ENCODE measurements at regions not wholly inside any gene's neighbourhood (a gene's known extent, or its start where the extent isn't known, plus 50 kb on each side); places are given as distances from the start of the nearest gene placed in this dataset.
"Not testable (repeated sequence)": the region's sequence is repeated elsewhere in the genome, so short reads cannot be mapped to it uniquely, and the experiment has no call there.

- Histone ChIP-seq H3K4me2 (ENCODE audit: low read length) (no peak overlapping the region), H3K9me3 (ENCODE audit: low read length) (no peaks in the 10 kb centered on the region), H3K27me3 (ENCODE audit: insufficient read depth, low read depth, low read length) (no peaks in the 10 kb centered on the region), H3K79me2 (replicated peaks; ENCODE audit: insufficient read depth, low read length) (no peaks in the 10 kb centered on the region), H3K9me2 (ENCODE audit: insufficient read depth, low read length) (no peaks in the 10 kb centered on the region), H3K4me3 (ENCODE audit: low read length) (no peak overlapping the region), H4K20me1 (ENCODE audit: insufficient read depth) (no peaks in the 10 kb centered on the region), H2AFZ (ENCODE audit: low read depth, low read length) (no peak overlapping the region), H3K27ac (ENCODE audit: low read length) (no peak overlapping the region), H3F3A (ENCODE audit: insufficient read depth, low read length, poor library complexity, severe bottlenecking) (no peaks in the 10 kb centered on the region), H3K36me3 (ENCODE audit: insufficient read depth, low read length) (no peaks in the 10 kb centered on the region), H3K9ac (ENCODE audit: low read length) (no peak overlapping the region)
- TF ChIP-seq EZH2 (IDR thresholded peaks at IDR 0.05; ENCODE audit: borderline replicate concordance, insufficient read depth, low read length, poor library complexity, severe bottlenecking) (no peak), MXI1 (conservative IDR thresholded peaks at IDR 0.05; ENCODE audit: poor library complexity, severe bottlenecking) (no peak), EP300 (conservative IDR thresholded peaks at IDR 0.05; ENCODE audit: poor library complexity, severe bottlenecking) (no peak), POLR2AphosphoS5 (IDR thresholded peaks at IDR 0.05) (no peak), RAD21 (conservative IDR thresholded peaks at IDR 0.05) (no peak), TAF1 (IDR thresholded peaks at IDR 0.05; ENCODE audit: low read depth) (no peak), SMC3 (conservative IDR thresholded peaks at IDR 0.05; ENCODE audit: poor library complexity) (no peak), REST (IDR thresholded peaks at IDR 0.05; ENCODE audit: borderline replicate concordance) (no peak), CTCF (IDR thresholded peaks at IDR 0.05; ENCODE audit: poor library complexity, severe bottlenecking) (no peak)
Observed at GRCh38 chr3:20637729-20638128, 451.7 kb upstream of the SGO1 start.

GRCh38 chr3:20622304-20622703 is 436.3 kb upstream of the SGO1 start:
- Histone ChIP-seq H4K20me1 (ENCODE audit: insufficient read depth) (no peaks in the 10 kb centered on the region), H3K4me3 (ENCODE audit: low read length) (no peak overlapping the region), H3F3A (ENCODE audit: insufficient read depth, low read length, poor library complexity, severe bottlenecking) (no peaks in the 10 kb centered on the region), H3K9me3 (ENCODE audit: low read length) (no peaks in the 10 kb centered on the region), H3K79me2 (replicated peaks; ENCODE audit: insufficient read depth, low read length) (no peaks in the 10 kb centered on the region), H2AFZ (ENCODE audit: low read depth, low read length) (no peak overlapping the region), H3K9ac (ENCODE audit: low read length) (no peak overlapping the region), H3K36me3 (ENCODE audit: insufficient read depth, low read length) (no peaks in the 10 kb centered on the region), H3K9me2 (ENCODE audit: insufficient read depth, low read length) (no peaks in the 10 kb centered on the region), H3K27me3 (ENCODE audit: insufficient read depth, low read depth, low read length) (no peaks in the 10 kb centered on the region), H3K4me2 (ENCODE audit: low read length) (no peak overlapping the region), H3K27ac (ENCODE audit: low read length) (no peak overlapping the region)
- no peak for TF ChIP-seq POLR2AphosphoS5 (IDR thresholded peaks at IDR 0.05)
- TF ChIP-seq EZH2 (IDR thresholded peaks at IDR 0.05; ENCODE audit: borderline replicate concordance, insufficient read depth, low read length, poor library complexity, severe bottlenecking): no peak
- TF ChIP-seq CTCF (IDR thresholded peaks at IDR 0.05; ENCODE audit: poor library complexity, severe bottlenecking): no peak
- no peak for TF ChIP-seq SMC3 (conservative IDR thresholded peaks at IDR 0.05; ENCODE audit: poor library complexity)
- no peak for TF ChIP-seq TAF1 (IDR thresholded peaks at IDR 0.05; ENCODE audit: low read depth)
- TF ChIP-seq EP300 (conservative IDR thresholded peaks at IDR 0.05; ENCODE audit: poor library complexity, severe bottlenecking): no peak
- TF ChIP-seq MXI1 (conservative IDR thresholded peaks at IDR 0.05; ENCODE audit: poor library complexity, severe bottlenecking): no peak
- TF ChIP-seq REST (IDR thresholded peaks at IDR 0.05; ENCODE audit: borderline replicate concordance): no peak
- no peak for TF ChIP-seq RAD21 (conservative IDR thresholded peaks at IDR 0.05)

GRCh38 chr3:20618621-20619020 is 432.6 kb upstream of the SGO1 start:
- H3K9ac ChIP-seq (ENCODE audit: low read length); H3K4me3 ChIP-seq (ENCODE audit: low read length); H3K9me2 ChIP-seq (ENCODE audit: insufficient read depth, low read length); H3K79me2 ChIP-seq (replicated peaks; ENCODE audit: insufficient read depth, low read length); H3K4me2 ChIP-seq (ENCODE audit: low read length); H3K27ac ChIP-seq (ENCODE audit: low read length); H3K9me3 ChIP-seq (ENCODE audit: low read length); H4K20me1 ChIP-seq (ENCODE audit: insufficient read depth); H3K36me3 ChIP-seq (ENCODE audit: insufficient read depth, low read length); H3F3A ChIP-seq (ENCODE audit: insufficient read depth, low read length, poor library complexity, severe bottlenecking); H3K27me3 ChIP-seq (ENCODE audit: insufficient read depth, low read depth, low read length); H2AFZ ChIP-seq (ENCODE audit: low read depth, low read length): not testable (repeated sequence)

Data from neural cell (in vitro differentiated cells).